RWPE2 (cell line): ENCODE measurements at regions not wholly inside any gene's neighbourhood (a gene's known extent, or its start where the extent isn't known, plus 50 kb on each side); places are given as distances from the start of the nearest gene placed in this dataset.
A peak's percentile ranks its signal among the peaks of the same experiment; 100 is the strongest.

Experiments used
- ATAC-seq: fragments of 200-7000 bp; cut with Tn5 transposase; 3 replicates; pipeline ENCODE4 v1.9.1; 2021; ENCODE audit warnings: low read depth
- DNase-seq: peaks from one replicate; pipeline ENCODE4 v3.0.0-alpha.2; 2020; ENCODE audit warnings: low spot score
- H3K27ac ChIP-seq: fragments of 450-650 bp; 2 replicates; pipeline ENCODE4 v1.5.1; 2017; ENCODE audit warnings: mild to moderate bottlenecking; ENCODE audit not compliant: poor library complexity, severe bottlenecking
- H3K27me3 ChIP-seq: fragments of 250-450 bp; sonication (Bioruptor Pico); 2 replicates; pipeline ENCODE4 v1.5.1; 2021; ENCODE audit warnings: mild to moderate bottlenecking, moderate library complexity; ENCODE audit not compliant: insufficient read depth, poor library complexity, severe bottlenecking
- H3K36me3 ChIP-seq: fragments of 250-450 bp; sonication (Bioruptor Pico); 2 replicates; pipeline ENCODE4 v1.5.1; 2020; ENCODE audit warnings: low read depth, mild to moderate bottlenecking, moderate library complexity
- H3K4me1 ChIP-seq: fragments of 250-450 bp; sonication (Bioruptor Pico); 2 replicates; pipeline ENCODE4 v1.5.1; 2021; ENCODE audit warnings: mild to moderate bottlenecking, moderate library complexity; ENCODE audit not compliant: insufficient read depth, poor library complexity, severe bottlenecking
- H3K4me3 ChIP-seq: fragments of 250-450 bp; sonication (Bioruptor Pico); 2 replicates; pipeline ENCODE4 v1.5.1; 2021; ENCODE audit warnings: mild to moderate bottlenecking, moderate library complexity; ENCODE audit not compliant: severe bottlenecking
- H3K9me3 ChIP-seq: fragments of 250-450 bp; sonication (Bioruptor Pico); 2 replicates; pipeline ENCODE4 v1.5.1; 2021; ENCODE audit warnings: mild to moderate bottlenecking, moderate library complexity; ENCODE audit not compliant: severe bottlenecking
- CTCF ChIP-seq: fragments of 450-650 bp; IDR thresholded peaks from one replicate; pipeline ENCODE4 v1.5.1; 2017; ENCODE audit warnings: mild to moderate bottlenecking, moderate library complexity; ENCODE audit not compliant: poor library complexity, severe bottlenecking

GRCh38 chr12:124704619-124705018 lies 137.2 kb upstream of the NCOR2 start:
- ATAC-seq (no peak), DNase-seq (no peak)
- Histone ChIP-seq H3K9me3 (no peaks in the 10 kb centered on the region), H3K36me3 (no peaks in the 10 kb centered on the region), H3K4me1 (peaks cover 6% of the 10 kb centered on the region), H3K27me3 (no peaks in the 10 kb centered on the region), H3K4me3 (no peak overlapping the region), H3K27ac (no peak overlapping the region)
- TF ChIP-seq CTCF = no peak

GRCh38 chr12:124703856-124704255 lies 136.4 kb upstream of the NCOR2 start:
- H3K27ac ChIP-seq = no peak overlapping the region
- no peaks in the 10 kb centered on the region for H3K9me3 ChIP-seq
- ATAC-seq (no peak), DNase-seq (no peak)
- H3K36me3 ChIP-seq = no peaks in the 10 kb centered on the region
- no peaks in the 10 kb centered on the region for H3K27me3 ChIP-seq
- TF ChIP-seq CTCF = no peak
- H3K4me1 ChIP-seq = peaks cover 6% of the 10 kb centered on the region
- no peak overlapping the region for H3K4me3 ChIP-seq

- Histone ChIP-seq H3K36me3 (no peaks in the 10 kb centered on the region), H3K27ac (no peak overlapping the region), H3K27me3 (no peaks in the 10 kb centered on the region), H3K4me3 (no peak overlapping the region), H3K4me1 (peaks cover 6% of the 10 kb centered on the region), H3K9me3 (no peaks in the 10 kb centered on the region)
- no peak for TF ChIP-seq CTCF
- ATAC-seq (no peak), DNase-seq (no peak)
These were observed 135.3 kb upstream of the NCOR2 start for GRCh38 chr12:124702736-124703135.

GRCh38 chr12:124700810-124701592 lies 133.6 kb upstream of the NCOR2 start:
- Histone ChIP-seq H3K4me1 (peaks cover 6% of the 10 kb centered on the region), H3K36me3 (no peaks in the 10 kb centered on the region), H3K27ac (no peak overlapping the region), H3K9me3 (no peaks in the 10 kb centered on the region), H3K27me3 (no peaks in the 10 kb centered on the region), H3K4me3 (no peak overlapping the region)
- no peak for TF ChIP-seq CTCF
- DNase-seq = no peak
- ATAC-seq = peak; percentile 93

- Histone ChIP-seq H3K27ac (no peak overlapping the region), H3K27me3 (no peaks in the 10 kb centered on the region), H3K4me3 (no peak overlapping the region), H3K36me3 (no peaks in the 10 kb centered on the region), H3K9me3 (no peaks in the 10 kb centered on the region), H3K4me1 (peaks cover 6% of the 10 kb centered on the region)
- DNase-seq (no peak), ATAC-seq (no peak)
- TF ChIP-seq CTCF = no peak
These were observed 132.5 kb upstream of the NCOR2 start for GRCh38 chr12:124699909-124700308.
